ENCODE measurements at regions not wholly inside any gene's neighbourhood (a gene's known extent, or its start where the extent isn't known, plus 50 kb on each side); places are given as distances from the start of the nearest gene placed in this dataset.

DNA sequence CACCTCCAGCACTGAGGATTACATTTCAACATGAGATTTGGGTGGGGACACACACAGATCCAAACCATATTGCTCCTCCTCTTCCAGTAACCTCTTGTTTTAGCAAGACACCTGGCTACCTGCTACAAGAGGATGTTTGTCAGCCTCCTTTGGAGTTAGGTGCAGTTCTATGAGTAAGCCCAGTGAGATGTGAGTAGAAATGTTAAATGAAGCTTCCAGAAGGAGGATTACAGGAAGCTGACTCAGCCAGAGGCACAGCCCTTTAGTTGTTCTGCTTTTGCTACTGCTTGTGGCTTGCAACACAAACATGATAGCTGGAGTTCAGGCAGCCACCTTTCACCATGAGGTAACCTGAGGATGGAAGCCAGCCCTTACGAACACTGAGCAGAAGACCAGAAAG, 382.7 kb upstream of the RNF32 start:
- CTCF ChIA-PET, result no interaction called here
- TF ChIP-seq, protein P1, sequence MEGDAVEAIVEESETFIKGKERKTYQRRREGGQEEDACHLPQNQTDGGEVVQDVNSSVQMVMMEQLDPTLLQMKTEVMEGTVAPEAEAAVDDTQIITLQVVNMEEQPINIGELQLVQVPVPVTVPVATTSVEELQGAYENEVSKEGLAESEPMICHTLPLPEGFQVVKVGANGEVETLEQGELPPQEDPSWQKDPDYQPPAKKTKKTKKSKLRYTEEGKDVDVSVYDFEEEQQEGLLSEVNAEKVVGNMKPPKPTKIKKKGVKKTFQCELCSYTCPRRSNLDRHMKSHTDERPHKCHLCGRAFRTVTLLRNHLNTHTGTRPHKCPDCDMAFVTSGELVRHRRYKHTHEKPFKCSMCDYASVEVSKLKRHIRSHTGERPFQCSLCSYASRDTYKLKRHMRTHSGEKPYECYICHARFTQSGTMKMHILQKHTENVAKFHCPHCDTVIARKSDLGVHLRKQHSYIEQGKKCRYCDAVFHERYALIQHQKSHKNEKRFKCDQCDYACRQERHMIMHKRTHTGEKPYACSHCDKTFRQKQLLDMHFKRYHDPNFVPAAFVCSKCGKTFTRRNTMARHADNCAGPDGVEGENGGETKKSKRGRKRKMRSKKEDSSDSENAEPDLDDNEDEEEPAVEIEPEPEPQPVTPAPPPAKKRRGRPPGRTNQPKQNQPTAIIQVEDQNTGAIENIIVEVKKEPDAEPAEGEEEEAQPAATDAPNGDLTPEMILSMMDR (IDR thresholded peaks at IDR 0.05; ENCODE audit: control extremely low read depth, extremely low read depth, low read depth, missing control alignments), result no peak
- no peak for DNase-seq (ENCODE audit: extremely low spot score)
- POLR2A ChIA-PET, result no interaction called here

DNA sequence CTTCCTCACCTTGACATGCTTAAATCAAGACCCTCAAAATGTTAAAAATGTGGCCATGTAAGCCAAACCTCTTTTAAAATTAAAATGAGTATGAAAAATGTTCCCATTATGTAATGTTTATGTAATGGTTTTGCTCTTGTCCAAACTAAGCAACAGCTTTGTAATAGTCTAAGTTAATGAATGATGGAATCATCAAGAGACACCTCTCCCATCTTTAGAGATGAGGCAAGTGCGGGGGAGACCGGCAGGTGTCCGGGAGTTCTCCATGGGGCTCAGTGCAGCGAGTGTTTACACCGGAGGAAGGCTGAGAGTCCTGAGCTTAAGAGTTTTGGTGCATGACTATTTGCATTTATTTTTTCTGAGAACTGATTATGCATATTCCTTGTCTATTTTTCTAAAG, 384.9 kb upstream of the RNF32 start:
- TF ChIP-seq, protein P1 (IDR thresholded peaks at IDR 0.05; ENCODE audit: control extremely low read depth, extremely low read depth, low read depth, missing control alignments), result no peak
- CTCF ChIA-PET, result interaction anchor here (1.5 kb wide), 1 partner anchor 16 kb away, joined by 4 read pairs; no protein-coding TSS in a partner anchor
- POLR2A ChIA-PET, result no interaction called here
- DNase-seq (ENCODE audit: extremely low spot score), result no peak

DNA sequence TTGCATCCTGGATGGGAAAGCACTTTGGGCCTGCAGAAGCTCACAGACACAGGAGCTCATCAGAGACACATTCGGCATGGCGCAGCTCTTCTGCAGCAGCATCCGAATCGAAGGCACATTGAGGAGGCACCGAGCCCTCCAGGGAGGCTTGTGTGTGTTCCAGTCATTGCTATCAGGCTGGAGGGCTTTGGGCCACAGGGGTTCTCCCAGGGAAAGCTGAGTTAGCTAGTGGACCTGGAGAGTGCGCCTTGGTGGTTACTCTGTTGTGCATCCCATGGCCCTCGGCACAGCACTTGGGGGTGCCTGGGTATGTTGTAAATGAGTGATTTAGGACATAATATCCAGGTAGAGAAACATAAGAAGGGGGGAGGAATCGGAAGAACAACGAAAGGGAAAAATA, 388.7 kb upstream of the RNF32 start:
- TF ChIP-seq, protein P1 (IDR thresholded peaks at IDR 0.05; ENCODE audit: control extremely low read depth, extremely low read depth, low read depth, missing control alignments), result no peak
- ChIA-PET CTCF (no interaction called here), POLR2A (no interaction called here)
- no peak for DNase-seq (ENCODE audit: extremely low spot score)

DNA sequence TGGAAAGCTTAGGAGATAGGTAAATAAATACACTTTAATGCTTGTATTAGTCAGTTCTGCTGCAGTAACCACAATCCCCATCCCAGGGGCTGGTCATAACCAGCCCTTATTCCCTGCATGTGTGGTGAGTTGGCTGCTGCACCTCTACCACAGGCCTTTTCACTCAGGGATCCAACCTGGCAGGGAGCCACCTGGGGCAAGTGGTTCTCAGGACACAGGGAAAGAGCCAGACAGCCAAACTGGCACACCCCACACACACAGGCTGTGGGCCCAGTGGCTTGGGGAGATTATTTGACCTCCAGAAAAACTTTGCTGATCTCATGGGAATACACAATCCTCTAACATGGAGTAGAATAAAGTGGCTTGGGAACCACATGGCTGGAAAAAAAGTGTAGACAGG, 400.0 kb upstream of the RNF32 start:
- TF ChIP-seq, protein P1 (IDR thresholded peaks at IDR 0.05; ENCODE audit: control extremely low read depth, extremely low read depth, low read depth, missing control alignments), result no peak
- POLR2A ChIA-PET, result no interaction called here
- CTCF ChIA-PET, result interaction anchor here (1.1 kb wide), 1 partner anchor 15 kb away, joined by 4 read pairs; no protein-coding TSS in a partner anchor
- no peak for DNase-seq (ENCODE audit: extremely low spot score)

DNA sequence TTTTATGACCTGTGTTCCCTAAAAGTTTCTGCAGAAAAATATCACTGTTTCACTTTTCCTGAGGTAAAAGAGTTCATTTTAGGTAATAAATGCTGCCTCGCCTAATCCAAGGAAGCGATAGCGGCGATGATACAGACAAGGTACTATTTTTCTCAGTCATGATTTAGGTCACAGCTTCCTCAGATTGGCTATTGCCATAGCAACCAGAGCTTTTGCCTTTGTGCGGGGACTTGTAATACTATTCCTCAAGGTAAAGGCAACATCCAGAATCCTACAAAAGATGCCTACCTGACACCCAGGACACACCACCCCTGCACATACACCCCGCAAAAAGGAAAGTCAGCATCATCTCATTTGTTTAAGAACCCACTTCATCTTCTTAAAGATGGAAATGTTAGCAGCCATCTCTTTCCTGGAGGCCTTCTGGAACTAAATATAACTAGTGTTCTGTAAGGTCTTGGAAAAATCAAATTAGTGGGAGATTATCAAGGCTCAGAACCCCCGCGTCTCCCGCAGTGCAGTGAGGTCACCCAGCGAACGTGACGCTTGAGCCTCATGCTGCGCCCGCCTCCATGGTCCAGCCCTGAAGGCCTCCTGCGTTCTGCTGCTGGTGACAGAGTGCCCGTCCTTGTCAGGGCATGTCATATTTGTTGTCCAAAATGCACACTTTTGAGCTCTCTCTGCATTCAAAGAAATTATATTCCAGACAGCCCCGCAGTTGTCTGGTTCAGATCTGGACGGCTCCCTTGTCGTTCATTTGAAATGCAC, 402.0 kb upstream of the RNF32 start:
- ChIA-PET POLR2A (no interaction called here), CTCF (no interaction called here)
- TF ChIP-seq, protein P1 (IDR thresholded peaks at IDR 0.05; ENCODE audit: control extremely low read depth, extremely low read depth, low read depth, missing control alignments), result no peak
- no peak for DNase-seq (ENCODE audit: extremely low spot score)

DNA sequence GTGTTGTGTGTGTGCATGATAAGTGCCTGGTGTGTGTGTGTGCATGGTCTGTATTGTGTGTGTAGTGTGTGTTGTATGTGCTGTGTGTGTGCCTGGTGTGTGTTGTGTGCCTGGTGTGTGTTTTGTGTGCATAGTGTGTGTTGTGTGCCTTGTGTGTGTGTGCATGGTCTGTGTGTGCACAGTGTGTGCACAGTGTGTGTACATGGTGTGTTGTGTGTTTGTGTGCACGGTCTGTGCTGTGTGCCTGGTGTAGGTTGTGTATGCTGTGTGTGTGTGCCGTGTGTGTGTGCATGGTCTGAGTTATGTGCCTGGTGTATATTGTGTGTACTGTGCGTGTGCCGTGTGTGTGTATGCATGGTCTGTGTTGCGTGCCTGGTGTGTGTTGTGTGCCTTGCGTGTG, 403.0 kb upstream of the RNF32 start:
- POLR2A ChIA-PET, result no interaction called here
- TF ChIP-seq, protein P1 (IDR thresholded peaks at IDR 0.05; ENCODE audit: control extremely low read depth, extremely low read depth, low read depth, missing control alignments), result no peak
- no peak for DNase-seq (ENCODE audit: extremely low spot score)
- CTCF ChIA-PET, result no interaction called here
